H1 (cell line): ENCODE measurements at regions not wholly inside any gene's neighbourhood (a gene's known extent, or its start where the extent isn't known, plus 50 kb on each side); places are given as distances from the start of the nearest gene placed in this dataset.

Experiments
- CTCF ChIA-PET: fragments of 300-600 bp; sonication (Branson Sonifier 250); formaldehyde crosslinking; loops from one replicate; lab custom pipeline; 2021; ENCODE audit not compliant: partially characterized antibody; lab: Charles Lee
- POLR2A ChIA-PET: fragments of 300-600 bp; sonication (Branson Sonifier 250); formaldehyde crosslinking; loops from one replicate; lab custom pipeline; 2021; ENCODE audit warnings: inconsistent platforms; ENCODE audit not compliant: partially characterized antibody; lab: Charles Lee
- DNase-seq, 2 experiments: peaks; one replicate each; pipeline versions ENCODE4 v3.0.0 to v3.0.0-alpha.2; 2010 to 2022; ENCODE audit warnings: low spot score in 2 of 2, low read depth in 1 of 2, mixed read lengths in 1 of 2
- FAIRE-seq: peaks from 2 replicates; lab custom pipeline; 2011; peaks lifted over from hg19 to GRCh38; lab: Jason Lieb, UNC
- H2AFZ ChIP-seq: 2 replicates; pipeline ENCODE4 v1.8.1; 2012; ENCODE audit warnings: low read length, inconsistent platforms
- H2AK5ac ChIP-seq: 2 replicates; pipeline ENCODE4 v1.6.1; 2013; ENCODE audit warnings: low read depth, low read length
- H2BK120ac ChIP-seq: replicated peaks from 2 replicates; pipeline ENCODE3; 2013; ENCODE audit warnings: low read depth, low read length, inconsistent platforms
- H2BK12ac ChIP-seq: 2 replicates; pipeline ENCODE4 v1.6.1; 2013; ENCODE audit warnings: low read depth, low read length
- H2BK15ac ChIP-seq: 2 replicates; pipeline ENCODE4 v1.6.1; 2013; ENCODE audit warnings: low read length
- H2BK20ac ChIP-seq: 2 replicates; pipeline ENCODE4 v1.6.1; 2013; ENCODE audit warnings: low read length
- H2BK5ac ChIP-seq: 2 replicates; pipeline ENCODE4 v1.6.1; 2013; ENCODE audit warnings: low read depth, low read length
- H3K14ac ChIP-seq: 2 replicates; pipeline ENCODE4 v1.6.1; 2013; ENCODE audit warnings: inconsistent platforms; ENCODE audit not compliant: insufficient read length
- H3K18ac ChIP-seq: 2 replicates; pipeline ENCODE4 v1.6.1; 2013; ENCODE audit warnings: low read length; ENCODE audit errors: extremely low read depth
- H3K23ac ChIP-seq: 2 replicates; pipeline ENCODE4 v1.6.1; 2013; ENCODE audit warnings: inconsistent platforms; ENCODE audit not compliant: insufficient read length
- H3K23me2 ChIP-seq: 2 replicates; pipeline ENCODE4 v1.6.1; 2013; ENCODE audit warnings: low read depth, low read length
- H3K27ac ChIP-seq: 2 replicates; pipeline ENCODE4 v1.6.1; 2011; ENCODE audit warnings: low read depth, low read length, inconsistent platforms
- H3K27me3 ChIP-seq, 4 experiments: replicated peaks in 1 of 4; 1 replicate in 1 of 4; 2 replicates in 3 of 4; pipeline versions ENCODE4 v1.6.1 to v1.8.1; 2011 to 2013; ENCODE audit warnings: low read length in 3 of 4, mild to moderate bottlenecking in 3 of 4, inconsistent platforms in 2 of 4, mixed read lengths in 2 of 4, moderate library complexity in 1 of 4; ENCODE audit not compliant: control insufficient read depth in 3 of 4, insufficient read depth in 3 of 4; ENCODE audit errors: extremely low read depth in 1 of 4
- H3K36me3 ChIP-seq, 4 experiments: 2 replicates each; pipeline versions ENCODE4 v1.6.1 to v1.8.1; 2011 to 2013; ENCODE audit warnings: mild to moderate bottlenecking in 4 of 4, low read length in 3 of 4, moderate library complexity in 2 of 4, control low read depth in 1 of 4, inconsistent platforms in 1 of 4; ENCODE audit not compliant: insufficient read depth in 4 of 4, control insufficient read depth in 2 of 4
- H3K4ac ChIP-seq: replicated peaks from 2 replicates; pipeline ENCODE3; 2013; ENCODE audit warnings: low read length, low read depth, mixed read lengths, inconsistent platforms; ENCODE audit not compliant: insufficient read length
- H3K4me1 ChIP-seq, 4 experiments: replicated peaks in 1 of 4; 1 replicate in 1 of 4; 2 replicates in 3 of 4; pipeline versions ENCODE4 v1.6.1 to v1.8.1; 2011 to 2013; ENCODE audit warnings: low read length in 3 of 4, inconsistent platforms in 2 of 4, mixed read lengths in 1 of 4; ENCODE audit not compliant: insufficient read depth in 4 of 4, control insufficient read depth in 3 of 4
- H3K4me2 ChIP-seq, 2 experiments: 2 replicates each; pipeline versions ENCODE4 v1.6.1 to v1.8.1; 2011 to 2013; ENCODE audit warnings: low read depth in 2 of 2, low read length in 2 of 2, control low read depth in 1 of 2, inconsistent platforms in 1 of 2, mild to moderate bottlenecking in 1 of 2; ENCODE audit not compliant: insufficient read depth in 1 of 2
- H3K4me3 ChIP-seq, 4 experiments: fragments of 200-600, 300-600 bp in 1 of 4; sonication (generic), shearing (Covaris generic), sonication (Bioruptor Twin) in 1 of 4; 2 replicates each; pipeline versions ENCODE4 v1.5.1 to v1.8.1; 2011 to 2016; ENCODE audit warnings: low read length in 4 of 4, low read depth in 3 of 4, control low read depth in 2 of 4, inconsistent platforms in 2 of 4, mild to moderate bottlenecking in 2 of 4, mixed read lengths in 1 of 4, moderate library complexity in 1 of 4; ENCODE audit not compliant: insufficient read depth in 2 of 4; ENCODE audit errors: extremely low read depth in 1 of 4
- H3K56ac ChIP-seq: replicated peaks from 2 replicates; pipeline ENCODE3; 2013; ENCODE audit warnings: low read depth, mild to moderate bottlenecking, mixed read lengths, low read length, inconsistent platforms; ENCODE audit not compliant: insufficient read length
- H3K79me1 ChIP-seq: 2 replicates; pipeline ENCODE4 v1.6.1; 2013; ENCODE audit warnings: low read depth, low read length, control low read depth
- H3K79me2 ChIP-seq, 2 experiments: 2 replicates each; pipeline versions ENCODE4 v1.6.1 to v1.8.1; 2012 to 2013; ENCODE audit warnings: low read length in 2 of 2, mild to moderate bottlenecking in 2 of 2, inconsistent platforms in 1 of 2; ENCODE audit not compliant: insufficient read depth in 2 of 2, control insufficient read depth in 1 of 2
- H3K9ac ChIP-seq, 4 experiments: replicated peaks in 1 of 4; 1 replicate in 1 of 4; 2 replicates in 3 of 4; pipeline versions ENCODE4 v1.6.1 to v1.8.1; 2011 to 2013; ENCODE audit warnings: low read depth in 3 of 4, low read length in 3 of 4, control low read depth in 2 of 4, mild to moderate bottlenecking in 2 of 4, moderate library complexity in 2 of 4, inconsistent platforms in 1 of 4; ENCODE audit errors: extremely low read depth in 1 of 4
- H3K9me3 ChIP-seq, 2 experiments: 2 replicates each; pipeline versions ENCODE4 v1.6.1 to v1.8.1; 2012 to 2013; ENCODE audit warnings: mild to moderate bottlenecking in 2 of 2, moderate library complexity in 2 of 2, control low read depth in 1 of 2, inconsistent platforms in 1 of 2, low read depth in 1 of 2, low read length in 1 of 2, mixed read lengths in 1 of 2; ENCODE audit not compliant: insufficient read depth in 2 of 2
- H4K20me1 ChIP-seq, 2 experiments: replicated peaks in 1 of 2; 2 replicates each; pipeline versions ENCODE3 to v1.8.1; 2011 to 2013; ENCODE audit warnings: inconsistent platforms in 2 of 2, low read length in 2 of 2, mild to moderate bottlenecking in 1 of 2; ENCODE audit not compliant: insufficient read depth in 2 of 2, control insufficient read depth in 1 of 2
- H4K5ac ChIP-seq: 2 replicates; pipeline ENCODE4 v1.6.1; 2013; ENCODE audit warnings: low read length, low read depth, mixed read lengths, inconsistent platforms; ENCODE audit not compliant: insufficient read length
- H4K8ac ChIP-seq: 2 replicates; pipeline ENCODE4 v1.8.0; 2013; ENCODE audit warnings: mild to moderate bottlenecking, moderate library complexity, low read length, inconsistent platforms; ENCODE audit not compliant: insufficient read depth; ENCODE audit errors: extremely low read depth
- H4K91ac ChIP-seq: replicated peaks from 2 replicates; pipeline ENCODE3; 2013; ENCODE audit warnings: low read length, mixed read lengths, inconsistent platforms; ENCODE audit not compliant: insufficient read length
- BACH1 ChIP-seq: IDR thresholded peaks from 2 replicates; pipeline ENCODE4 v1.6.1; 2012; ENCODE audit warnings: low read length, improper control_type of control experiment
- BRCA1 ChIP-seq: IDR thresholded peaks from 2 replicates; pipeline ENCODE4 v1.6.1; 2012; ENCODE audit warnings: low read depth, low read length, improper control_type of control experiment
- EGR1 ChIP-seq: IDR thresholded peaks from 2 replicates; pipeline ENCODE4 v1.6.1; 2011; ENCODE audit warnings: low read depth, low read length, borderline replicate concordance
- EZH2 ChIP-seq: fragments of 200-600 bp; sonication (generic); IDR thresholded peaks from 2 replicates; pipeline ENCODE4 v1.7.1; 2012; ENCODE audit warnings: low read depth, mild to moderate bottlenecking, moderate library complexity, low read length, inconsistent platforms; ENCODE audit not compliant: severe bottlenecking
- GABPA ChIP-seq: IDR thresholded peaks from 2 replicates; pipeline ENCODE4 v1.6.1; 2011; ENCODE audit warnings: mild to moderate bottlenecking, low read length, moderate library complexity, borderline replicate concordance; ENCODE audit not compliant: insufficient read depth
- HDAC6 ChIP-seq: IDR thresholded peaks from one replicate; pipeline ENCODE4 v1.7.1; 2012; ENCODE audit warnings: low read depth, mild to moderate bottlenecking, inconsistent platforms, low read length, moderate library complexity
- KDM5A ChIP-seq: fragments of 200-600 bp; IDR thresholded peaks from 2 replicates; pipeline ENCODE4 v1.7.1; 2012; ENCODE audit warnings: mild to moderate bottlenecking, low read length, inconsistent platforms, mixed read lengths
- POLR2A ChIP-seq, 2 experiments: IDR thresholded peaks; 1 replicate in 1 of 2; 2 replicates in 1 of 2; pipeline ENCODE4 v1.6.1; 2011; ENCODE audit warnings: low read depth in 2 of 2, low read length in 2 of 2, mild to moderate bottlenecking in 2 of 2; ENCODE audit errors: control extremely low read depth in 1 of 2
- POLR2AphosphoS5 ChIP-seq: IDR thresholded peaks from 2 replicates; pipeline ENCODE4 v1.6.1; 2011; ENCODE audit warnings: low read depth, low read length
- RFX5 ChIP-seq: IDR thresholded peaks from 2 replicates; pipeline ENCODE4 v1.6.1; 2011; ENCODE audit warnings: low read depth, low read length, improper control_type of control experiment, borderline replicate concordance
- SAP30 ChIP-seq: fragments of 300-600 bp; sonication (generic); IDR thresholded peaks from 2 replicates; pipeline ENCODE4 v1.7.1; 2012; ENCODE audit warnings: low read length, moderate library complexity, mild to moderate bottlenecking, inconsistent platforms; ENCODE audit not compliant: insufficient read depth, insufficient replicate concordance
- SIX5 ChIP-seq: IDR thresholded peaks from 2 replicates; pipeline ENCODE4 v1.6.1; 2011; ENCODE audit warnings: mild to moderate bottlenecking, low read depth, low read length
- SRF ChIP-seq: IDR thresholded peaks from 2 replicates; pipeline ENCODE4 v1.6.1; 2011; ENCODE audit warnings: mild to moderate bottlenecking, low read depth, low read length, moderate library complexity
- TBP ChIP-seq: IDR thresholded peaks from 2 replicates; pipeline ENCODE4 v1.6.1; 2011; ENCODE audit warnings: low read depth, low read length, improper control_type of control experiment
- YY1 ChIP-seq: IDR thresholded peaks from 2 replicates; pipeline ENCODE4 v1.6.1; 2011; ENCODE audit warnings: low read depth, mild to moderate bottlenecking, low read length

GRCh38 chr7:21281193-21281592, 146.7 kb upstream of the SP4 start:
- H4K20me1 ChIP-seq = no peaks in the 10 kb centered on the region
- H3K79me1 ChIP-seq = no peaks in the 10 kb centered on the region
- H3K27ac ChIP-seq = no peak overlapping the region
- no peaks in the 10 kb centered on the region; the same call in 1 of the 2 replicates for H3K23me2 ChIP-seq
- no peak overlapping the region for H2BK120ac ChIP-seq
- CTCF ChIA-PET = interaction anchor here (0.6 to 1.5 kb wide), 4 partner anchors 8 to 27 kb away, joined by 3 to 4 read pairs (median 4); no protein-coding TSS in a partner anchor
- no peak overlapping the region for H3K18ac ChIP-seq
- H3K14ac ChIP-seq = no peak overlapping the region
- no peak overlapping the region for H4K91ac ChIP-seq
- no peak overlapping the region for H3K4me2 ChIP-seq
- no peaks in the 10 kb centered on the region for H3K9me3 ChIP-seq
- no peaks in the 10 kb centered on the region; a peak in 1 of 4 replicates for H3K79me2 ChIP-seq
- H3K9ac ChIP-seq = no peak overlapping the region
- FAIRE-seq (no peak), DNase-seq (no peak)
- no peak overlapping the region for H3K56ac ChIP-seq
- no peak overlapping the region for H2AFZ ChIP-seq
- H2BK20ac ChIP-seq = no peak overlapping the region
- H3K27me3 ChIP-seq = no peaks in the 10 kb centered on the region
- H3K4me3 ChIP-seq = no peak overlapping the region
- no peak overlapping the region for H4K5ac ChIP-seq
- no peak overlapping the region for H4K8ac ChIP-seq
- H2BK12ac ChIP-seq = no peak overlapping the region
- H3K4ac ChIP-seq = no peak overlapping the region
- H3K36me3 ChIP-seq = no peaks in the 10 kb centered on the region
- no peak overlapping the region for H2BK5ac ChIP-seq
- POLR2A ChIA-PET = no interaction called here
- no peak overlapping the region for H2AK5ac ChIP-seq
- peaks cover 0 to 6% (median 2%) of the 10 kb centered on the region in 4 experiments; a peak in 2 of 7 replicates for H3K4me1 ChIP-seq
- H3K23ac ChIP-seq = no peak overlapping the region
- no peak overlapping the region for H2BK15ac ChIP-seq
- TF ChIP-seq EGR1 = no peak
- TF ChIP-seq YY1 = no peak
- no peak for TF ChIP-seq GABPA
- TF ChIP-seq POLR2AphosphoS5 = no peak
- TF ChIP-seq SIX5 = no peak
- TF ChIP-seq HDAC6 = no peak
- no peak for TF ChIP-seq SRF
- TF ChIP-seq EZH2 = no peak
- no peak for TF ChIP-seq RFX5
- no peak for TF ChIP-seq TBP
- TF ChIP-seq BRCA1 = no peak
- no peak for TF ChIP-seq BACH1
- TF ChIP-seq SAP30 = no peak
- no peak for TF ChIP-seq POLR2A (IDR thresholded peaks at IDR 0.05; ENCODE audit: control extremely low read depth in 1 of 2, low read depth in 2 of 2, low read length in 2 of 2)
- TF ChIP-seq KDM5A = no peak
